CD14-positive monocyte (primary cell): ENCODE measurements at regions not wholly inside any gene's neighbourhood (a gene's known extent, or its start where the extent isn't known, plus 50 kb on each side); places are given as distances from the start of the nearest gene placed in this dataset.

Experiments
- DNase-seq, 3 donors: peaks; one replicate each; pipeline ENCODE4 v3.0.0-alpha.2; 2011 to 2022
- H2AFZ ChIP-seq: 2 replicates; pipeline ENCODE4 v1.6.0; 2012; ENCODE audit warnings: mild to moderate bottlenecking, low read depth, low read length, inconsistent platforms; ENCODE audit not compliant: insufficient read depth, poor library complexity, severe bottlenecking
- H3K27ac ChIP-seq, 2 donors: 1 replicate in 1 of 2; 2 replicates in 1 of 2; pipeline ENCODE4 v1.5.1; 2012 to 2013; ENCODE audit warnings: low read length in 2 of 2, control low read depth in 1 of 2, inconsistent platforms in 1 of 2, low read depth in 1 of 2, mild to moderate bottlenecking in 1 of 2
- H3K27me3 ChIP-seq, 2 donors: one replicate each; pipeline versions ENCODE4 v1.6.0 to v1.6.1; 2011 to 2013; ENCODE audit warnings: low read length in 2 of 2; ENCODE audit not compliant: control insufficient read depth in 2 of 2, insufficient read depth in 2 of 2
- H3K36me3 ChIP-seq, 2 donors: replicated peaks in 1 of 2; 1 replicate in 1 of 2; 2 replicates in 1 of 2; pipeline versions ENCODE4 v1.5.1 to v1.6.1; 2012 to 2013; ENCODE audit warnings: low read length in 2 of 2, control low read depth in 1 of 2, inconsistent platforms in 1 of 2, mild to moderate bottlenecking in 1 of 2; ENCODE audit not compliant: insufficient read depth in 2 of 2, control insufficient read depth in 1 of 2
- H3K4me1 ChIP-seq, 2 donors: 1 replicate in 1 of 2; 2 replicates in 1 of 2; pipeline versions ENCODE4 v1.5.1 to v1.6.1; 2012 to 2013; ENCODE audit warnings: low read length in 2 of 2, control low read depth in 1 of 2, inconsistent platforms in 1 of 2, mild to moderate bottlenecking in 1 of 2, moderate library complexity in 1 of 2; ENCODE audit not compliant: insufficient read depth in 2 of 2, control insufficient read depth in 1 of 2
- H3K4me2 ChIP-seq: replicated peaks from 2 replicates; pipeline ENCODE3; 2012; ENCODE audit warnings: low read length, moderate library complexity, mild to moderate bottlenecking; ENCODE audit not compliant: poor library complexity, severe bottlenecking; ENCODE audit errors: extremely low read depth
- H3K4me3 ChIP-seq, 3 experiments: fragments of 200-600 bp in 1 of 3; sonication (generic) in 1 of 3; replicated peaks in 1 of 3; 1 replicate in 2 of 3; 2 replicates in 1 of 3; pipeline ENCODE4 v1.5.1; 2011 to 2013; ENCODE audit warnings: low read length in 3 of 3, mild to moderate bottlenecking in 3 of 3, control low read depth in 2 of 3, low read depth in 2 of 3, inconsistent platforms in 1 of 3, moderate library complexity in 1 of 3
- H3K79me2 ChIP-seq: 2 replicates; pipeline ENCODE4 v1.6.0; 2012; ENCODE audit warnings: mild to moderate bottlenecking, control low read depth, inconsistent platforms, low read length, moderate library complexity; ENCODE audit not compliant: insufficient read depth
- H3K9ac ChIP-seq: 2 replicates; pipeline ENCODE4 v1.6.0; 2017; ENCODE audit warnings: low read length, mild to moderate bottlenecking; ENCODE audit not compliant: insufficient read depth, poor library complexity, severe bottlenecking
- H3K9me3 ChIP-seq, 2 donors: replicated peaks in 1 of 2; 1 replicate in 1 of 2; 2 replicates in 1 of 2; pipeline versions ENCODE4 v1.5.1 to v1.6.1; 2012 to 2013; ENCODE audit warnings: low read length in 2 of 2, control low read depth in 1 of 2; ENCODE audit not compliant: control insufficient read depth in 1 of 2, insufficient read depth in 1 of 2
- H4K20me1 ChIP-seq: 2 replicates; pipeline ENCODE4 v1.6.0; 2012; ENCODE audit warnings: mild to moderate bottlenecking, low read length, control low read depth, moderate library complexity; ENCODE audit not compliant: insufficient read depth
- H3K27ac Mint-ChIP-seq, 7 donors: one replicate each; pipeline ENCODE4 v1.8.0; 2020; ENCODE audit warnings: mild to moderate bottlenecking in 7 of 7, mixed read lengths in 7 of 7, moderate library complexity in 6 of 7, inconsistent platforms in 2 of 7
- H3K27me3 Mint-ChIP-seq, 3 donors: one replicate each; pipeline ENCODE4 v1.8.0; 2021 to 2022; ENCODE audit warnings: low read depth in 3 of 3, mild to moderate bottlenecking in 3 of 3, mixed read lengths in 3 of 3, moderate library complexity in 3 of 3, inconsistent platforms in 1 of 3
- H3K36me3 Mint-ChIP-seq, 2 donors: one replicate each; pipeline ENCODE4 v1.8.0; 2020; ENCODE audit warnings: mixed read lengths in 2 of 2, inconsistent platforms in 1 of 2, mild to moderate bottlenecking in 1 of 2
- H3K4me1 Mint-ChIP-seq: one replicate; pipeline ENCODE4 v1.8.0; 2020; ENCODE audit warnings: mild to moderate bottlenecking, mixed read lengths
- H3K4me3 Mint-ChIP-seq, 2 donors: one replicate each; pipeline ENCODE4 v1.8.0; 2020; ENCODE audit warnings: mild to moderate bottlenecking in 2 of 2, mixed read lengths in 2 of 2, moderate library complexity in 1 of 2
- H3K9me3 Mint-ChIP-seq, 7 donors: one replicate each; pipeline ENCODE4 v1.8.0; 2020 to 2022; ENCODE audit warnings: mixed read lengths in 7 of 7, mild to moderate bottlenecking in 6 of 7, moderate library complexity in 6 of 7, inconsistent platforms in 2 of 7
- WGBS: methylation state at CpG from one replicate; pipeline ENCODE4 v1.1.5; 2013; ENCODE audit warnings: missing lambda C conversion rate; ENCODE audit not compliant: insufficient coverage; 5-methylcytosine and 5-hydroxymethylcytosine counted together
- intact Hi-C, 2 donors: fragments of 100-400 bp; cut with micrococcal nuclease; formaldehyde crosslinking; loops; one replicate each; pipeline versions ENCODE4 v1.15.0 to v1.15.1; 2023
- TF ChIP-seq, protein P1 (sequence below): fragments of 200-600 bp; IDR thresholded peaks from one replicate; pipeline ENCODE4 v1.8.0; 2022; ENCODE audit warnings: antibody characterized with exemption, mild to moderate bottlenecking

DNA sequence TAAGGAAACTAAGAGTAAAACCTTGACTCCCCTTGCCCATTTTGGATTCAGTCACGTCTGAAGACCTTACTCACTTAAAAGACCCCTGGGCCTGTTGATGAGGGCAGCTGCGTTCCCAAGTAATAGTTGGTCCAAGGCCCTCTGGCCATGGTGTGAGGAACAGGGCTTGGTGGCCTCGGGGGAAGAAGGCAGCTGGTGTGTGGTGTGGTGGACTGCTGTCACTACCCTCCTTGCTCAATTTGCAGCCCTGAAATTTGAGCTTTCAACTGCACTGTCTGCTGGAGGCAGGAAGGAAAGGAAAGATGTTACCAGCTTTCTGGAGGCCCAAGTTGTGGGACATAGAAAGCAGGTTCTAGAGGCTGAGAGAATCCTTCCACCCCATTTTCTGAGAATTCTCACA lies 128.2 kb downstream of the SLC38A6 start:
- H3K4me3 Mint-ChIP-seq = no peak overlapping the region
- Histone ChIP-seq H3K9me3 (peaks cover 9 to 15% of the 10 kb centered on the region in 2 donors), H3K27ac (no peak overlapping the region), H3K4me1 (peaks cover 15 to 18% of the 10 kb centered on the region in 2 donors), H3K9ac (no peak overlapping the region), H3K36me3 (no peaks in the 10 kb centered on the region), H3K4me3 (no peak overlapping the region), H3K4me2 (no peak overlapping the region), H2AFZ (no peak overlapping the region), H4K20me1 (no peaks in the 10 kb centered on the region), H3K27me3 (no peaks in the 10 kb centered on the region), H3K79me2 (no peaks in the 10 kb centered on the region)
- DNase-seq = no peak
- peak overlapping the region in 2 of 7 donors; percentile 17 to 62 for H3K27ac Mint-ChIP-seq
- WGBS = 93% methylated on average over 2 of the region's 3 CpGs
- TF ChIP-seq, protein P1, sequence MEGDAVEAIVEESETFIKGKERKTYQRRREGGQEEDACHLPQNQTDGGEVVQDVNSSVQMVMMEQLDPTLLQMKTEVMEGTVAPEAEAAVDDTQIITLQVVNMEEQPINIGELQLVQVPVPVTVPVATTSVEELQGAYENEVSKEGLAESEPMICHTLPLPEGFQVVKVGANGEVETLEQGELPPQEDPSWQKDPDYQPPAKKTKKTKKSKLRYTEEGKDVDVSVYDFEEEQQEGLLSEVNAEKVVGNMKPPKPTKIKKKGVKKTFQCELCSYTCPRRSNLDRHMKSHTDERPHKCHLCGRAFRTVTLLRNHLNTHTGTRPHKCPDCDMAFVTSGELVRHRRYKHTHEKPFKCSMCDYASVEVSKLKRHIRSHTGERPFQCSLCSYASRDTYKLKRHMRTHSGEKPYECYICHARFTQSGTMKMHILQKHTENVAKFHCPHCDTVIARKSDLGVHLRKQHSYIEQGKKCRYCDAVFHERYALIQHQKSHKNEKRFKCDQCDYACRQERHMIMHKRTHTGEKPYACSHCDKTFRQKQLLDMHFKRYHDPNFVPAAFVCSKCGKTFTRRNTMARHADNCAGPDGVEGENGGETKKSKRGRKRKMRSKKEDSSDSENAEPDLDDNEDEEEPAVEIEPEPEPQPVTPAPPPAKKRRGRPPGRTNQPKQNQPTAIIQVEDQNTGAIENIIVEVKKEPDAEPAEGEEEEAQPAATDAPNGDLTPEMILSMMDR = no peak
- peaks cover 11 to 30% (median 15%) of the 10 kb centered on the region in 7 donors for H3K9me3 Mint-ChIP-seq
- H3K4me1 Mint-ChIP-seq = peaks cover 20% of the 10 kb centered on the region
- peaks cover 0 to 10% (median 4%) of the 10 kb centered on the region in 3 donors for H3K27me3 Mint-ChIP-seq
- H3K36me3 Mint-ChIP-seq = peaks cover 3 to 7% of the 10 kb centered on the region in 2 donors
- intact Hi-C loops = loop anchor here (10.0 kb wide), 2 partner anchors 124 to 486 kb away; partner anchors contain the start of genes SLC38A6 (in 1 of the 2) and TRMT5 (in 1 of the 2)

DNA sequence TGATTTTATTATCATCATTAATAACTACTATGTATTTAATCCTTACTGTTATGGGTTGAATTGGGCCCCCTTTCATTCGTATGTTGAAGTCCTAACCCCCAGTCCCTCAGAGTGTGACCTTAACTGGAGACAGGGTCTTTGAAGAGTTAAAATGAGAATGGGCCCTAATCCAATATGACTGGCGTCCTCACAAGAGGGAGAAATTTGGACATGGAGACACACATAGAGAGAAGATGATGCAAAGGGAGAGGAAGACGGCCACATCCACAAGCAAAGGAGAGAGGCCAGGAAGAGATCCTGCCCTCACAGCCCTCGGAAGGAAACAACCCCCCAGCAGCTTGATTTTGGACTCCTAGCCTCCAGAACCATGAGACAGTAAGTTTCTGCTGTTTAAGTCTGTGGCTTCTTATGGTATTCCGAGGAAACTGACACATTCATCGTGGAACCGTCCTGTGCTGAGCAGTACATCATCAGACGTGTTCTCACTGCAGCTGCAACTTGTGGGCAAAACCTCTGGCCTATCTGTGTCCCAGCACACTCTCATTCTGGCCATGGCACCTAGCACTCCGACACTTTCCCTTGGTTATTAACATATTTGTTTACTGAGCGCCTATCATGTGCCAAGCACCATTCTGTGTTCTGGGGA lies 127.6 kb downstream of the SLC38A6 start:
- intact Hi-C loops = loop anchor here (10.0 kb wide), 2 partner anchors 124 to 486 kb away; partner anchors contain the start of genes SLC38A6 (in 1 of the 2) and TRMT5 (in 1 of the 2)
- H3K4me3 Mint-ChIP-seq = no peak overlapping the region
- no peaks in the 10 kb centered on the region for H4K20me1 ChIP-seq
- WGBS = 91% methylated on average over 4 of the region's 10 CpGs
- no peak overlapping the region for H3K4me3 ChIP-seq
- H3K9me3 ChIP-seq = peaks cover 2 to 9% of the 10 kb centered on the region in 2 donors
- no peak overlapping the region for H2AFZ ChIP-seq
- no peak for DNase-seq
- TF ChIP-seq, protein P1 = no peak
- no peak overlapping the region for H3K9ac ChIP-seq
- no peaks in the 10 kb centered on the region for H3K27me3 ChIP-seq
- no peaks in the 10 kb centered on the region for H3K79me2 ChIP-seq
- H3K4me1 Mint-ChIP-seq = peaks cover 27% of the 10 kb centered on the region
- no peak overlapping the region for H3K27ac ChIP-seq
- H3K36me3 Mint-ChIP-seq = peaks cover under 1 to 3% of the 10 kb centered on the region in 2 donors
- H3K27ac Mint-ChIP-seq = peak overlapping the region in 1 of 7 donors; percentile 30
- H3K9me3 Mint-ChIP-seq = peaks cover 5 to 23% (median 9%) of the 10 kb centered on the region in 7 donors
- no peak overlapping the region for H3K4me2 ChIP-seq
- peaks cover 22 to 24% of the 10 kb centered on the region in 2 donors for H3K4me1 ChIP-seq
- H3K27me3 Mint-ChIP-seq = peaks cover 0 to 10% (median 4%) of the 10 kb centered on the region in 3 donors
- H3K36me3 ChIP-seq = no peaks in the 10 kb centered on the region
